HG02885 (cell line): ENCODE measurements at regions not wholly inside any gene's neighbourhood (a gene's known extent, or its start where the extent isn't known, plus 50 kb on each side); places are given as distances from the start of the nearest gene placed in this dataset.

ENCODE experiments used
- ATAC-seq: cut with Tn5 transposase; IDR thresholded peaks from one replicate; pipeline ENCODE4 v1.9.1; 2021; ENCODE audit warnings: mild to moderate bottlenecking; ENCODE audit not compliant: unreplicated experiment, poor library complexity

DNA sequence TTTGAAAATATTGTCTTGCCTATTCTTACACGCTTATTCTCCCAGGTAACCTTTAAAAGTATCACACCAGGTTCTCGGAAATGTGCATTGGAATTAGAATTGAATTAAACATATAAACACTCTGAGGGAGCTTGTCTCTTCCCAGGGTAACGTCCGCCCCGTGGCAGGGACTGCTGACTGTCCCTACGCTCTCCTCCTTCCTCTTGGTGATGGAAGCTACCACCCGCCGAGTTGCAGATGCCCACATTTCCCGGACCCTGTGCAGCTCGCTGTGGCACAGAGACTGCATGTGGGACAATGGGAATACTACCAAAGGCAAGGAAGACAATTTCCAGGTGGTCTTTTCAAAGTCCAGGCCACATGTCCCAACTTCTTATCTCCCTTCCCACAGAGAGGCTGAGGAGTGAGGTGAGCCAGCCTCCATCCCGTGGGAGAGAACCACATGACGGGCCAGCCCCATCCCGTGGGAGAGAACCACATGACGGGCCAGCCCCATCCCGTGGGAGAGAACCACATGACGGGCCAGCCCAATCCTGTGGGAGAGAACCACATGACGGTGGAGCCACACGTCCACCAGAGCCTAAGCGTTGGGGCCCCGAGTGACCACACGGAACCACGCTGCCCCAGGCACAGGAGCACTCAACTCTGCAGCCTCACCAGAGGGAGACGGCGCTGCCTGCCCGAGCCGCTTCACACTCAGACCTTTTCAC, 249.4 kb upstream of the IRX1 start:
- no peak for ATAC-seq

DNA sequence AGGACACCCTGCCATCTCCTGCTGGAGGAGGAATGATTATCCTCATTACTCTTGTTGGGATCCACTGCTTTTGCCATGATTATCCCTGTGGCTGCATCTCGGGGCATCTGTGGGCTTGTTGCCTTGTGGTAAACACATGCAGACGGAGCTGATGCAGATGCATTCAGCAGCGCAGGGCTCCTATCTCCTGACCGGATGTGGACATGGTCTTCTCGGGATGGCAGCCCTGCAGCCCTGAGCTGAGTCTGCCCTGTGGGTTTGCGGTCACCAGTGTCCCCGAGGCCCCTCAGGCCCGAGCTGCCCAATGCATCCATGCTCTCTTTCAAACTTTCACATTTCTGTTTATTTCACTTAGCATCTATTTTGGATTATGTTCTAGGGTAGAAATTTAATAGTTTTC, 250.4 kb upstream of the IRX1 start:
- ATAC-seq: no peak

DNA sequence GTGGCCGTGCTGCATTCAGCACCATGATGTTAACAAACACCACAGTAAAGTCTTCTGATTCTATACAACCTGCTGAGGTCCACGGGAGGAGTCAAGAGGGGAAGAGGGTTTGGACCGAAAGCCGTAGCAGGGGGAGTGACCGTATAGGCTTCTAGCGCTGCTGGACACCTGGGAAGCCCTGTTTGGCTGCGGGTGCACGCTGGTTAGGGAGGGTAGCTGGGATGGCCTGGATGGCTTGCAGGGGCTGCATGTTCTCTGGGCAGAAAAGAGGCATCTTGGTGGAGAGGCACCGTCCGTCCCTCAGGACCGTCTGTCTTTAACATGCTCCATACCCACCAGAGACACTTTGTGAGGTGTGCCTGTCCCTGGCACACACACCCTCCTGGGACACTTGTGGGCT, 251.0 kb upstream of the IRX1 start:
- no peak for ATAC-seq

DNA sequence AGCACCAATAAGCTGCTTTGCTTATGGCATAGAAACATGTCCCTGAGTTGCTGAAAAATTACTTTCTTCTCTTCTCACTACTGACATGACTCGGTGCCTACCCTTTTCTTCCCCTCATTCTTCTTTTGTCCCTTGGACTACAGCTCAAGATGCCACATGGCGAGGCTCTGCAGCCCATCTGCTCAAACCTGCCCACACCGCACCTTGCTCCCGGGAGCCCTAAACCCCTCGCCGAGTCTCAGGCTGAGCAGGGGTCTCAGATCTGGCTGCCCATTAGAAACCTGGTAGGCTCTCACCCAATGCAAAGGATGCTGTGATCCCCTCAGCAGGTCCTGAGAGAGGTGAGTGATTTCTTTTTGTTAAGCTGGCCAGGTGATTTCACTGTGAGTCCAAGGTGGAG, 251.7 kb upstream of the IRX1 start:
- no peak for ATAC-seq

DNA sequence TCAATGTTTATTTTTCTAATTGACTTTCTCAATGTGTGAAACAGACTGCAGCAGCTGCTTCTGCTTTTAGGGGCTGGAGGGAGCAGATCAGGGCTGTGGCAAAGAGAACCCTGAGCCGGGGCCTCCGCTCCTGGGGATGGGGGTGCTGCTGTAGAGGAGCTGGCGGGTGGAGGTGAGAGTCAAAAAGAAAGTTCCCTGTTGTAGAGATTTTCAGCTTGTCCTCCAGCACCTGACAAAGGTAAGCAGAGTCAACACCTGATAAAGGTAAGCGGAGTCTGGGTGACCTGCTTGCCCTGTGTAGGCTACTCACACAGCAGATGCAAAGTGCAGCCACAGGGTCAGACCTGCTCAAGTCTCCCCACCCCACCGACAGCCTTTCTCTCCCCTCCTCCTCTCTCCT, 252.4 kb upstream of the IRX1 start:
- ATAC-seq: no peak

DNA sequence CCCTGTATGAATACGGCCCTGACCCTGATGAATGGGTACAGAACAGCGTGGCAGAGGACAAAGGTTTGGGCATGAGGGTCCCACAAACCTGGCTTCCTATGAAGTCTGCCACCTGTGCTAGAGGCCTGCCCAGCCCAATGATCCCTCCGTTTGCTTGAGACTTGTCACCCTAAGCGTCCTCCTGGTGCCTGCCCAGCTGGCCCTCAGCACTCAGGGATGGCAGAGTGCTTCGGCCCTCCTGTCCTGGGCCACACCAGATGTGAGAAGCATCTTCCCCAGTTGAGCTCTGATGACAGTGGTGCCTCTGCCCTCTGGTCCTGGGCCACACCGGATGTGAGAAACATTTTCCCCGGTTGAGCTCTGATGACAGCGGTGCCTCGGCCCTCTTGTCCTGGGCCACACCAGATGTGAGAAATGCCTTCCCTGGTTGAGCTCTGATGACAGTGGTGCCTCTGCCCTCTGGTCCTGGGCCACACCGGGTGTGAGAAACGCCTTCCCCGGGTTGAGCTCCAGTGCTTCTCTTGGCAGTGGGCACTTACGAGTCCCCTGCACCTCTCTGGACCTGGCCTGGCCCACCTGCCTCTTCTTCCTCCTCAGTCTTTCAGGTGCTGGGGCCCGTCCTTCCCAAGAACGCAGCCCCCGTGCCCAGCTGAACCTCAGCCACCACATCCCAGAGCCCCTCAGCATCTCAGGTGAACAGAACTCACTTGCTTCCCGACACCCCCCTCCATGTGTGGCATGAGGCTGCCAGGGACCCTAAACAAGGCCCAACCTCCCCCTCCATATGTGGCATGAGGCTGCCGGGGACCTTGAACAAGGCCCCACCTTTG, 253.1 kb upstream of the IRX1 start:
- no peak for ATAC-seq

DNA sequence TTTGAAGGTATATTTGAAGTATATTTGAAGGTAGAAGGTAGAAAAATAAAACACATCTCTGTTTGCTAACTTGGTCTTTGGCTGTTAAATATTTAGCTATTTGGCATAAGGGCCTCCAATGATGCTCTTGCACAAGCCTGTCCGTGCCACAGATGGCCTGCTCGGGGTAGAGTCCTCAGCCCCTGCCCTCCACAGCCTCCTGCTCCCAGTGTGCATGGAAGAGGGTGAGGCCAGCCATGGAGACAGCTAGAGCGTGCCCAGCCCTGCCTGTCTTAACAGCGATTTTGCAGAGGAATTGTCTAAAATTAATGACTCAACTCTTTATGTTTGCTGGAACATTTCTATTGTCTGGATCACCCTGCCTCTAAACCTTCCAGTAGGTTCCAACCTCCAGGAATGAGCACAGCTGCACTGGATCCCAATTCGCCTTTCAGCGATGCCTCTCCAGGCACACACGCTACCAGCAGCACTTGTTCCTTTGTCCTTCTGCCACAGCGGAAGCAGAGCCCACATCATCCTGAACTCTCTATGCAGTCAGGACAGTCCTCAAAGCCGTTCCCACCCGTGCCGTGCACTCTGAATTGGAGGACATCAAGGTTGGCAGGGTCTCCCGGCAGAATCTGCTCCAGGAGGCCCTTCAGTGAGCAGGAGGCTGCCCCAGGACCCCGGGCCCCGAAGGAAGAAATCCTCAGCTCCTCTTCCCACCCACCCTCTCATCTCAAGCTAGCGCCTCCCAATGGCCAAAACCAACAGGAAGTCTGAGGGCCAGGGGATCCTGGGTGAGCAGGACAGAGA, 254.0 kb upstream of the IRX1 start:
- ATAC-seq: no peak

DNA sequence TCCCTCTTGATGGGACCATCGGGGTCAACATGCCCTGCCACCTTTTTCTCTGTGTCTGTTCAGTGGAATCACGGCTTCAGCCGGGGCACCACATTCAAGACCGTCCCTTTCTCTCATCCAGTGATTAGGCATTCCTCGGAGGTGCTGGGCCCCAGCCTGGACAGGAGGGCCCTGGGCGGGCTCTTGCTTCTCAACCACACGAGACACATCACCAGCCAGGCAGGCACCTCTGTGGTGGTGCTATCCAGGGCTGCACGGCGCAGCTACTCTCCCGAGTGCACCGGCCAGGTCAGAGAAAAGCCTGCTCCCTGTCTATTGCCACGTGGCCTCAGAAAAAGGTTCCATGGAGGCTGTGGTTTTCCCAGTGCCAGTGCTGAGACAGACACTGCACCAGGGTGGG, 255.2 kb upstream of the IRX1 start:
- no peak for ATAC-seq

DNA sequence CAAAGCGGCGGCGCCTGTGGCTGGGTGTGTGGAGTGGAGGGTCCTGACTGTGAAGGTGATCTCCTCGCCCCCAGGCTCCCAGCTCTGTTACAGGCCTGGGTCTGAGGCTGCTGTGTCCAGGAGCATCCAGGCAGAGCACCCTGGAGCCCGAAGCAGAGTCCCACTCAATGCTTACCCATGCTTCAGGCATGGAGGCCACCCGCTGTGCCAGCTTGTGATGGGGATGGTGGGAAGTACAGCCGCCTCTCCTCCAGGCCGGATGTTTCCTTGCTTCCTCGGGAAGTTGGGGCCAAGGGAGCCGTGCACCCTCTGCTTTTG, 255.9 kb upstream of the IRX1 start:
- no peak for ATAC-seq

DNA sequence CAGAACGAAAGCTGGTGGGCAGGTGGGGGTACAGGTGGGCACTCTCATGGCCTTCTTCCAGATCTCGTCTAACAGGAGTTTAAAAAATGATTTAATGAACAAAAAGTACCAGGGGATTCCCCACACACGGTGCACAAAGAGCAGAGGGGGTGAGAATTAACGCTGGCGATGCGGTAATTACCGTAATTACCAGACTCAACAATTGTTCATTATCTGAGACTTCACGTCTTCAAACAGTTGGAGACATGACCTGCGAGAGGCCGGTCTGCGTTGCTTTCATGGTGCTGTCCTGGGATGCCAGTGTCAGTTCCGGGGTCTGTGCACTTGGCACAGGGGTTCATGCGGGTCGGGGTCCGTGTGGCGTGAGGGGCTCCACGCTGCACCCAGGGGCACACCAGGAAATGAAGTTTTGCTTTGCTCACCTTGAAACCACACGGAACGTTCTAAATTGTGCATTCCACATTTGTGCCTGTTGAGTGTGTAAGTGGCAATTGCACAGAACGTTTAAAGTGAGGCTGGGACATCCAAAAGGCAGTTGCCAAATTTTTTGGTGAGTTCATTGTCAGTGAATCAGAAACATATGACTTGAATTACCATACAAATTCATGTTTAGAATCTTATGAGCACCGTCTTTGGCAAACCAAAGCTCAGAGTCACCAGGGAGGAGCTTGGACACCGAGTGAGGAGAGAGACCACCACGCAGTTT, 256.4 kb upstream of the IRX1 start:
- no peak for ATAC-seq

DNA sequence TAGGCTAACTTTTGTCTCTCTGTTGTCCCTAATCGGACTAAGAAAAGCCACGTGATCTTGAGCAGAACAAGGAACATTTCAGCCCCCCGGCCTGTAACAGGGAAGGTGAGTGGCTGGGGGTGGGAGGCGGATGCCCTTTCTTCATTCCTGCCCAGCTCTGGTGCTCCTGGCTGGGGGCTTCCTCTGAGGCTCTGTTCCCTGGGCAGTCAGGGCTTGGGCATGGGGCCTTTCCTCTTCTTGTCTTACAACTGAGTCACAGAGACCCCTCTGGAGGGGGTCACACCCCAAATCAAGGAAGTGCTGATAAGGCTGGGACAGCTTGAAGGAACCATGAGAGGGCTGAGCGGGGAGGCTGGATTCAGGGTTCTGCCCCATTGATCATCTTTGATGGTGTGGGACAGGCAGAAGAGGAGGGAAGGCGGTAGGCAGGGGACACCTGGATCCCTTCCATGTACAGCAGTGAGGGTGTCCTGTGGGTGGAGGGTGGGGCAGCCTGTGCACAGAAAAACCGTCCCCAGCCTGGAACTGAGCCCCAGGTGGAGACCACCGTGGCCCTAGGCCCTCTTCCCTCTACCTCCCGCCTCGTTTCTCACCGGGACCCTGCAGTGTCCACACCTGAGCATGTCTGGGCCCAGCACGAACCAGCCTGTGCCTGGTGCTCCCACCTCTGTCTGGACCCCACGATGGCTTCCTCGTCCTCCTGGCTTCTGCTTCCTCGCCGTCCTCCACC, 257.7 kb upstream of the IRX1 start:
- ATAC-seq: no peak

DNA sequence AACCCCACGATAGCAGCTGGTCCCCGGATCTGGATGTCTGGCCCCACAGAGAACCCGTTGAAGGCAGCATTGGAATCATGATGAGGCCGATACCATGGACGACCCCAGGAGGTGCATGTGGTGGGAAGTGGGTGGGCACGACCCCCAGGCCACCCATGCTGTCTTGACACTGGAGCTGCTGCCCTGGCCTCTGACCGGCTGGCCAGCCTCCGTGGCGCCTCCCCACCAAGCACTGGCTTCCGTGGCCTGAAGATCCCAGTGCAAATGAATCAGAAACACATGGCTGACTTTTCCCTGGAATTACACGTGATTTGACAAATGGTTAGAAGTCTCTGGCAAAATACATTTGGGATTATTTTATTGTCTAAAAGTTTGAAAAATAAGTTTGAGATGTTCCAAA, 259.0 kb upstream of the IRX1 start:
- no peak for ATAC-seq

DNA sequence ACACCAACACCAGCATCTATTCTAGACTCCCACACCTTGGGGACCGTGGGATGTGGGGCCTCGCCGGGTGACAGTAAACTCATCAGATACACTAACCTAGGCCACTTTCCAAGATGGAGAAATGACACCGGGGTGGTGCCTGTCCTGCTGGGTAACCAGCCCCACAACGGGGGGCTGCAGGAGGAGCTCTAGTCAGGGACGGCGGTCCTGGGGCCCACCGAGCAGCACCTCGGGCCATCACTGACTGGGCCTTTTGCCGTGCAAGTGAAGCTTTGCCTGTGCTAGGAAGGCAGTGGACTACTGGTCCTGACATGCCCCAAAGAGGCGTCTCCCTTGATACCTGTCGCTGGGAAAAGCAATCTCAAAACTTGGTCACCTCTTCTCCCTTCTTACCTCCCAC, 260.3 kb upstream of the IRX1 start:
- no peak for ATAC-seq

DNA sequence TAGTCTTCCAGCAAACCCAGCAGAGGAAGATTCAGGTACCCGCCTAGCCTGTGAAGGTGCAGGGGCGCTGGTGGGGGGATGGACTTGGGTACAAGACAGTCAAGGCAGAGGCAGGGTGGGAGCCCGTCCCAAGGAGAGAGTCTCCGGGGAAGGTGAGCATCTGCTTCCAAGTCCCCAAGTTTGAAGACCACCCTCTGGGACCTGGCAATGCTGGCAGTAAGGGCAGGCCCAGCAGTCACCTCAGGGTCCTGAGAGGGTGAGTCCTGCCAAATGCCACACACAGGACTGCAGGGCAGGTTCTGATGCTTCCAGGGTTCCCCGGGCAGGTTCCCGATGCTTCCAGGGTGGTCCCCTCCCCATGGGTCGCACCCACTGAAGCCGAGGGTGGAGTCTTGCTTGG, 261.8 kb upstream of the IRX1 start:
- ATAC-seq: no peak

DNA sequence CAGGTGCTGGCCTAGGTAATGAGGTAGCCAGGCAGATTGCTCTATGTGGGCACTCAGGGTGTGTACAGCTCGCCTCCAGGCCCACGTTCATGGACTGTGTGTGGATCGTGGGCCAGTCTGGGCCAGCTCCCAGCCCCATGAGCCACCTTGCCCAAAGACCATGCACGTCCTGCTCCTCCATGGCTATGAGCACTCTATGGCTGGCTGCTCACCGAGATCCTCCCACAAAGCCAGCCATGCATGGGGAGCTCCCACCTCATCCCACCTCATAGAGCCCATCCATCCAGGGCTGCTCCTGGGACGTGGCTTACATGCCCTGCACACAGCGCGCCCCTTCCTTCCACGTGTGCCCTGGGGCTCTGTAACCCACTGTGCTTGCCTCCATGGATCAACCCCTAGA, 262.5 kb upstream of the IRX1 start:
- ATAC-seq: no peak

DNA sequence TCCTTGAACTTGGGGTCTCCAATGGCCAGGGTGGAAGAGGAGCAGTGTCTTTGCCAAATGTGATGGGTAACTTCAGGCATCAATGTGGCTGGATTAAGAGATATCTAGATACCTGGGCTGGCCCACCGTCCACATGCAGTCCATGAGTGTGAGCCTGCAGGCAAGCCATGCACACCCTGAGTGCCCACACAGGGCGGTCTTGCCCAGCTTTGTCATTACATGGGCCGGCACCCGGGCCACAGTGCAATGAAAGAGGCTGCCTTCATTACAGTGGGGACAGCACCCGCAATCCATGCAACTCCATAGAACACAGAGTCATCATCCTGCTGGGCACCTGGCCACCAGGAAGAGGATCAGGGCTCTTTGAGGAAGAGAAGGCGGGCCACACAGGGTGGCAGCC, 263.8 kb upstream of the IRX1 start:
- ATAC-seq: no peak

DNA sequence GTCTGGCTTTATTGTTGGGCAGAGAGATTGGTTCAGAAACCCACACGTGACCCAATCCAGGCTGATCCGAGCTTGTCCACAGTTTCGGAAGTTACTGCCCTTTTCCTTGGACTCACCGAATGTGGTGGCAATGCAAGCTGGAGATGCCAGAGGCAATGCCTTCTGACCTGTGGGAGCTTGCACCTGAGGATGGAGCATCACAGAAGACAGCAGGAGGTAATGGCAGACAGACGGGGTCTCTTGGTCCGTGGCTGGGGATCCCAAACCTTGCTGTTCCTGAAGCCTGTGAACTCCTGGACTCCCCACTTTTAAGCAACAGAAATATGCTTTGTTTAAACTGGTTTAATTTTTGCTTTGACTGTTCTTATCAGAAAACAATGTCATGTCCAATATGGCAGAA, 265.2 kb upstream of the IRX1 start:
- no peak for ATAC-seq

DNA sequence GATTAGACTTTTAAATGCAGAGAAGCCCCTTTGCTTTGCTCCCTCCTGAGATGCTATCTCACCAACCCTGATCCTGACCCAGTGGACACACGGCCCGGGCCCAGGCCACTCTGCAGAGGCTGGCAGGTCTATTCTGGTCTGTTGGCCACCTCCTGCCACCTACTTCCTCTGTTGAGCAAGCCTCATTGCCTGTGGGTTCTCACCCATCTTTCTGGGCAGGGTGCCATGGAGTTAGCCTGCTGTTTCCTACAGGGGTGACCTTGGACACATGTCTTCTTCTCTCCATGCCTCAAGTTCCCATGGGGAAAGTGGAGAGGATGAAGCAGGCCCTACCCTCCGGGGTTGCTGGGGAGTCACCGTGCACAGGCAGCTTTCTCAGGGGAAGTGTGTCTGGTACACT, 266.2 kb upstream of the IRX1 start:
- no peak for ATAC-seq

DNA sequence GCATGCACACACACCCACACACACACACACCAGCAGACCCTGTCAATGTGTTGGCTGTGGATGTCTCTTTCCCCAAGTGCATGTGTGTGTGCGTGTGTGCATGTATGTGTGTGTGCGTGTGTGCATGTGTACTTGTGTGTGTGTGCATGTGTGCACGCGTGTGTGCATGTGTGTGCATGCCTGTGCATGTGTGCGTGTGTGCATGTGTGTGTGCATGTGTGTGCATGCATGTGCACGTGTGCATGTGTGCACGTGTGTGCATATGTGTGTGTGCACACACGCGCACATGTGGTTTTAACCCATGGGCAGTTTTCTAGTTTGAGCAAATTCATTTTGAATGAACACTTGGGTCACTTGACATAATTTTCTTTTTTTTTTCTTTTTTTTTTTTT, 268.8 kb upstream of the IRX1 start:
- ATAC-seq: no peak
